ENCODE measurements at regions not wholly inside any gene's neighbourhood (a gene's known extent, or its start where the extent isn't known, plus 50 kb on each side); places are given as distances from the start of the nearest gene placed in this dataset.

DNA sequence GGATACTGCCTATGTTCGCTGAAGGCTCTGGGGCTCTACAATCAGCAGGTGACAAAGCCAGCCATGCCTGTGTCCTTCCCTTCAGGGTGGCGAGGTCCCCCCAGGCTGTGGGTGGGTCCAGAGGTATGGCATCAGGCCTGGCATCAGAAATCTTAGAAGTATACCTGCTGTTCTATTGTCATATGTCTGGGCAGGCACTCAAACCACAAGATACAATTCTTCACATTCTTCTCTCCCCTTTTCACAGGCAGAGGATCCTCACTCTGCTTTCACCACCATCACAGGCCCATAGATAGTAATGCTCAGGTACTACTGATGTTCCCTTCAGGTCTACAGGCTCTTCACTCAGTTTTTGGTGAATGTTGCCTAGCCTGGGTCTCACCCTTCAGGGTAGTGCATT is 1180.0 kb upstream of the CITED2 start:
- no peak for DNase-seq (ENCODE audit: low read depth)
- no peak for TF ChIP-seq MYC (IDR thresholded peaks at IDR 0.05; ENCODE audit: low read depth, low read length)
- TF ChIP-seq, protein P1, sequence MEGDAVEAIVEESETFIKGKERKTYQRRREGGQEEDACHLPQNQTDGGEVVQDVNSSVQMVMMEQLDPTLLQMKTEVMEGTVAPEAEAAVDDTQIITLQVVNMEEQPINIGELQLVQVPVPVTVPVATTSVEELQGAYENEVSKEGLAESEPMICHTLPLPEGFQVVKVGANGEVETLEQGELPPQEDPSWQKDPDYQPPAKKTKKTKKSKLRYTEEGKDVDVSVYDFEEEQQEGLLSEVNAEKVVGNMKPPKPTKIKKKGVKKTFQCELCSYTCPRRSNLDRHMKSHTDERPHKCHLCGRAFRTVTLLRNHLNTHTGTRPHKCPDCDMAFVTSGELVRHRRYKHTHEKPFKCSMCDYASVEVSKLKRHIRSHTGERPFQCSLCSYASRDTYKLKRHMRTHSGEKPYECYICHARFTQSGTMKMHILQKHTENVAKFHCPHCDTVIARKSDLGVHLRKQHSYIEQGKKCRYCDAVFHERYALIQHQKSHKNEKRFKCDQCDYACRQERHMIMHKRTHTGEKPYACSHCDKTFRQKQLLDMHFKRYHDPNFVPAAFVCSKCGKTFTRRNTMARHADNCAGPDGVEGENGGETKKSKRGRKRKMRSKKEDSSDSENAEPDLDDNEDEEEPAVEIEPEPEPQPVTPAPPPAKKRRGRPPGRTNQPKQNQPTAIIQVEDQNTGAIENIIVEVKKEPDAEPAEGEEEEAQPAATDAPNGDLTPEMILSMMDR (IDR thresholded peaks at IDR 0.05; ENCODE audit: low read depth, low read length), result no peak
- TF ChIP-seq, protein P2, sequence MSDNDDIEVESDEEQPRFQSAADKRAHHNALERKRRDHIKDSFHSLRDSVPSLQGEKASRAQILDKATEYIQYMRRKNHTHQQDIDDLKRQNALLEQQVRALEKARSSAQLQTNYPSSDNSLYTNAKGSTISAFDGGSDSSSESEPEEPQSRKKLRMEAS (IDR thresholded peaks at IDR 0.05; ENCODE audit: low read depth, low read length), result no peak
- TF ChIP-seq POLR2A (IDR thresholded peaks at IDR 0.05; ENCODE audit: extremely low read depth, insufficient read length), result no peak
- no peak overlapping the region for H3K4me3 ChIP-seq (ENCODE audit: low read depth, low read length)

DNA sequence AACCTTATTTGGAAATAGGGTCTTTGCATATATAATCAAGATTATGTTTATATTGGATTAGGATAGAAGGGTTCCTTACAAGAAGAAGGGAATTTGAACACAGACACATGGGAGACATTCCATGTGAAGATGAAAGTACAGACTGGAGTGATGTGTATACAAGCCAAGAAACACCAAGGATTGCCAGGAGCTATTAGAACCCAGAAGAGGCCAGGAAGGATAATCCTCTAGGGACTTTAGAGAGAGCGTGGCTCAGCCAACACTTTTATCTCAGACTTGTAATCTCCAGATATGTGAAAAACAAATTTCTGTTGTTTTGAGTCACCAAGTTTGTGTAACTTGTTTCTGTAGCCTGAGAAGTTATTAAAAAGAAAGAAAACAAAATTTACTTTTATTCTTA is 1173.9 kb upstream of the CITED2 start:
- DNase-seq (ENCODE audit: low read depth), result no peak
- TF ChIP-seq POLR2A (IDR thresholded peaks at IDR 0.05; ENCODE audit: extremely low read depth, insufficient read length) (no peak), MYC (IDR thresholded peaks at IDR 0.05; ENCODE audit: low read depth, low read length) (no peak)
- TF ChIP-seq, protein P2 (IDR thresholded peaks at IDR 0.05; ENCODE audit: low read depth, low read length), result no peak
- TF ChIP-seq, protein P1 (IDR thresholded peaks at IDR 0.05; ENCODE audit: low read depth, low read length), result no peak
- no peak overlapping the region for H3K4me3 ChIP-seq (ENCODE audit: low read depth, low read length)

DNA sequence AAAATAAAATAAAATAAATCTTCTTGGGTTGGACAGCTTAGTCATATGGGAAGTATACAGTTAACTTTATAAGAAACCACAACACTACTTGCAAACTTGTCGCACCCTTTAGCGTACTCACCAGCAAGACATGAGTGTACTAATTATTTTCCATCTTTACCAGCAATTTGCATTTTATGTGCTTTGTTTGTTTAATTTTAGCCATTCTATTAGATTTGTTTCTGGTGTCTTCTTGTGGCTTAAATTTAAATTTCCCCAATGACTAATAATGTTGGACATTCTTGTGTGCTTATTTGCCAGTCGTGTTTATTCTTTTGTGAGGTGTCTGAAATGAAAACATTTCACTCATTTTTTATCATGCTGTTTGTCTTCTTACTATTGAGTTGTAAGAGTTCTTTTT is 1172.2 kb upstream of the CITED2 start:
- no peak overlapping the region for H3K4me3 ChIP-seq (ENCODE audit: low read depth, low read length)
- TF ChIP-seq, protein P1 (IDR thresholded peaks at IDR 0.05; ENCODE audit: low read depth, low read length), result no peak
- TF ChIP-seq POLR2A (IDR thresholded peaks at IDR 0.05; ENCODE audit: extremely low read depth, insufficient read length) (no peak), MYC (IDR thresholded peaks at IDR 0.05; ENCODE audit: low read depth, low read length) (no peak)
- TF ChIP-seq, protein P2 (IDR thresholded peaks at IDR 0.05; ENCODE audit: low read depth, low read length), result no peak
- DNase-seq (ENCODE audit: low read depth), result no peak

DNA sequence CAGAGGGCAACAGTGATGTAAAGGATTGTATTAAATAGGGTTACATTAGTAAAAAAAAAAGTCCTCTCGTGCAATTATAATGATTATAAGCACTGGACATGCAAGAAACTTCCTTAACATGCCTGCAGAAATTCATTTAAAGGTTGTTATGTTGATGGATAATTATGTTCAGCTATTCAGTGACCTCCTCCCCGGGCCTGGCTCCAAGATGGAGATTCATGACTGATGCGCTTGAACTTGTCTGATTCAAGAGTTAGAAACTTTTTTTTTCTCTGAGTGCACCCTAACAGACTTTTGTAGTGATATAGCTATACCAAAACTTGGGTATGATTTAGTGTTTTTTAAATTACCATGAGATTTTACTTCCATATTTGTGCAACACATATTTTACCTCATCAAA is 1170.0 kb upstream of the CITED2 start:
- DNase-seq (ENCODE audit: low read depth), result no peak
- no peak overlapping the region for H3K4me3 ChIP-seq (ENCODE audit: low read depth, low read length)
- TF ChIP-seq, protein P2 (IDR thresholded peaks at IDR 0.05; ENCODE audit: low read depth, low read length), result no peak
- TF ChIP-seq, protein P1 (IDR thresholded peaks at IDR 0.05; ENCODE audit: low read depth, low read length), result no peak
- no peak for TF ChIP-seq POLR2A (IDR thresholded peaks at IDR 0.05; ENCODE audit: extremely low read depth, insufficient read length)
- TF ChIP-seq MYC (IDR thresholded peaks at IDR 0.05; ENCODE audit: low read depth, low read length), result no peak

DNA sequence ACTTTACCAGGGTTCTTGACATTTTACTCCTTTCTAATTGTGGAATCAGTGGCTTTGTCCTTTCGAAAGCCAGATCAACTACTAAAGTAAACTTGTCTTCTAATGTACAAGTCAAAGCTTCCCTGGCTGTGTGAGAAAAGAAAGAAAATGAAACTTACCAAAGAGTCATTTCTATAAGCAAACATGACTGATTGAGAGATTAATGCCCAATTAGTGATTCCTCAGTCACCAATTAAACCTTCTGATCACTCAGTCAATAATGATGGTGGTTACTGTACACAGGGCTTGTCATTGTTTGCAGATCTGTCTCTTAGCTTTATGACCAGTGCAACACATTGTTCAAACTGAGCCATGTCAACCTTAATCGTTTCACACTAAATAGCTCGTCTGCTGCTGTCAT is 1168.4 kb upstream of the CITED2 start:
- no peak for DNase-seq (ENCODE audit: low read depth)
- no peak overlapping the region for H3K4me3 ChIP-seq (ENCODE audit: low read depth, low read length)
- TF ChIP-seq MYC (IDR thresholded peaks at IDR 0.05; ENCODE audit: low read depth, low read length) (no peak), POLR2A (IDR thresholded peaks at IDR 0.05; ENCODE audit: extremely low read depth, insufficient read length) (no peak)

DNA sequence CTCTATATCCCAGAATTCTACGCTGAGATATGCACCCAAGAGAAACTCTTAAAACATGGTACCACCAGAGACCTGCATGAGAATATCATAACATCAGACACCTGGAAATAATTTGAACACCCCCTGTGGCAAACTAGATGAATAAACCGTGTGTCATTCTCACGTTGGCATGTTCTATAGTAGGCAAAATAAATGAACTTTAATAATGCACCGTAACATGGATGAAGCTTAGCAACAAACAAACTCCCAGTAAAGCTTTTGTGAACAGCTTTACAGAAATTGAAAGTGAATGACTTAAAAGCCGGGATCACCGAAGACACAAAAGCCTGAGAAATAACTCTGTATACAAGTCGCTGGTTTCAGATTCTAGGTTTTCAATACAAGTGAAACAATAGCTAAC is 1166.8 kb upstream of the CITED2 start:
- no peak for DNase-seq (ENCODE audit: low read depth)
- H3K4me3 ChIP-seq (ENCODE audit: low read depth, low read length), result no peak overlapping the region

More for the DNA sequence above, 1166.8 kb upstream of the CITED2 start:
- TF ChIP-seq MYC (IDR thresholded peaks at IDR 0.05; ENCODE audit: low read depth, low read length) (no peak), POLR2A (IDR thresholded peaks at IDR 0.05; ENCODE audit: extremely low read depth, insufficient read length) (no peak)
- TF ChIP-seq, protein P2 (IDR thresholded peaks at IDR 0.05; ENCODE audit: low read depth, low read length), result no peak
- TF ChIP-seq, protein P1 (IDR thresholded peaks at IDR 0.05; ENCODE audit: low read depth, low read length), result no peak
